DMS53 (cell line): ENCODE measurements at regions not wholly inside any gene's neighbourhood (a gene's known extent, or its start where the extent isn't known, plus 50 kb on each side); places are given as distances from the start of the nearest gene placed in this dataset.
"Not testable (repeated sequence)": the region's sequence is repeated elsewhere in the genome, so short reads cannot be mapped to it uniquely, and the experiment has no call there.

Experiments
- DNase-seq: peaks from one replicate; lab custom pipeline; 2025; lab: John Stamatoyannopoulos, UW

- DNase-seq = no peak
These were observed 68.0 kb downstream of the LUZP4 start for GRCh38 chrX:115357326-115358120.

DNA sequence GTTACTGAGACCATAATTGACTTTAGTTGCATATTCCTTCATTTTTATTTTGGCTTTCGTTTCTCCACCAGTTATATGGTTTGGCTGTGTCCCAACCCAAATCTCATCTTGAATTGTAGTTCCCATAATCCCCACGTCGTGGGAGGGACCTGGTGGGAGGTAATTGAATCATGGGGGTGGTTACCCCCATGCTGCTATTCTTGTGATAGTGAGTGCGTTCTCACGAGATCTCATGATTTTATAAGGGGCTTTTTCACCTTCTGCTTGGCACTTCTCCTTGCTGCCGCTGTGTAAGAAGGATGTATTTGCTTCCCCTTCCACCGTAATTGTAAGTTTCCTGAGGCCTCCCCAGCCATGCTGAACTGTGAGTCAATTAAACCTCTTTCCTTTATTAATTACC is 70.0 kb downstream of the LUZP4 start:
- DNase-seq = not testable (repeated sequence)

DNA sequence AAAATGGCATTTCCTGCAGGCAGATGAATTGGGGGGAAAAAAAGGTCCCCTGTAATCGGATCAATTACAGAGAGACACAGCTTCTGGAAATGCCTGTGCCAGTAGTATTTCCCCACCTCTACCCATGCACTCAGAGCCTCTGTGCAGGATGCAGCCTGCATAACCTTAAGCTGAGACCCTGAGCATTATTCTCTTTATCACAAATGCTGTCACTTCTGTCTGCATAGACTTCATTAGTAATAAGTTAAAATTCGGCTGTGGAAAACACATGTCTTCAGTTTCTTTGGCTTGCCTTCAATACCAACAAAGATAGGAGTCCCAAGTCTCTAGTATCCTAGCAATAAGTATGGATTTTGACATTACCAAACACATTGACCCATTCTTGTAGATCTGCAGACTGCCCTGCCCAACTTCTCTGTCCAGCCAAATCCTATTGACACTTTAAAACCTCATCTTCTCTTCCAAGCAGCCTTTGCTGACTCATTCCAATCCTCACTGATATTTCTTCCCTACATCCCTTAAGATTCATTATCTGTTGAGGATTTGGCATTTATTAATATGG is 70.8 kb downstream of the LUZP4 start:
- no peak for DNase-seq

GRCh38 chrX:115362334-115363095 is 73.0 kb downstream of the LUZP4 start:
- no peak for DNase-seq

- no peak for DNase-seq
These were observed 73.9 kb downstream of the LUZP4 start for GRCh38 chrX:115363372-115363771.

DNA sequence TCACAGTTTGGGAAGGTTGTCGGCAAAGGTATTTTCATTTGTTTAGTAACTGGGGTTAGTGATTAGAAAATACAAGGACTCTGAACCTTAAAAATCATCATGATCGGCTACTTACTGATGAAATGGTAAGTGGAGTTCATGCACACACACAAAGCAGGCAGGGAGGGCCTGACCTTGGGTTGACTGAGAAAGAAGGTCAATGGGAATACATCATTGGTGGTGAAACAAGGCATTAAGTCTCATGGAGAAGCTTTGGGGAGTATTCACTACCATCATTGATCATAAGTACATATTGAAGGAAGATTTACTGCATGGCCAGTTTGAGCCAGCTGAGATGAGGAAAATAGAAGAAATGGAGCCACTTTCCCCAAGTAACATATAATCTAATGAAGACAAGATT is 74.4 kb downstream of the LUZP4 start:
- no peak for DNase-seq

GRCh38 chrX:115364670-115365069 is 75.2 kb downstream of the LUZP4 start:
- DNase-seq = no peak

- DNase-seq = no peak
These were observed 77.0 kb downstream of the LUZP4 start for GRCh38 chrX:115366535-115366934.

GRCh38 chrX:115367455-115367854 is 77.9 kb downstream of the LUZP4 start:
- DNase-seq = no peak

DNA sequence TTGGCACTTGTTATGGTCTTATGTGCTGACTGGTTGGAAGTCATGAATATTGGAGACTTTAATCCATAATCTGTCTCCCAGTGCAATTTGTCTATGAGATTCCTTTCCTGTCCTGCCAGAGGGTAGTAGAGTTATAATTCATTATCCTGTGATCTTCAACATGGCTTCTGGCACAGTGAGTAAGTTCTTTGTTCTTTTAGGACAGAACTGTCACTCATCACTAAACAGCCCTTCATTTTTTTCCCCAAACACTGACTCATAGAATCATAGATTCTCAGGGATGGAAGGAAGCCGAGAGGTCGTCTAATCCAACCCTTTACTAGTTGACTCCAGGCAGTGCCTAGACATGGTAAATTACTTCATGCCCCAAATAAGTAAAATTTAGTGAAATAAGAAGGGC is 78.4 kb downstream of the LUZP4 start:
- no peak for DNase-seq

GRCh38 chrX:115368876-115369275 is 79.4 kb downstream of the LUZP4 start:
- DNase-seq = no peak

GRCh38 chrX:115372152-115372551 is 82.6 kb downstream of the LUZP4 start:
- peak; percentile 1 for DNase-seq

DNA sequence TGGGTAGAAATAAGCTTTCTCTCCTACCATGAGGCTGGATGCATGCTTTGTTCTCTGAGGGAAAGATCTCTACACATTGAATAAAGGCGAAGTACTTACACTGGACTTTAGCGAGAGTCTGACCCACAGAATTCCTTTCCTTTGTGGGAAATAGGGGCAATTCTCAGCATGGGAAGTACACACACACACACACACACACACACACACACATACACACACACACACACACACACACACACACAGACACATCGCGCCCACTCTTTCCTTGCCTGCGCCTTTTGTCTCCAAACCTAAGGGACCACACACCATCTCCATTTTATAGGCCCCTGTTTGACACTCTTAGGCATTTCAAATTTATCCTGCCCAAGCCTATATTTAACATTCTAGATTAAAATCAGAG is 83.8 kb downstream of the LUZP4 start:
- DNase-seq = no peak

DNA sequence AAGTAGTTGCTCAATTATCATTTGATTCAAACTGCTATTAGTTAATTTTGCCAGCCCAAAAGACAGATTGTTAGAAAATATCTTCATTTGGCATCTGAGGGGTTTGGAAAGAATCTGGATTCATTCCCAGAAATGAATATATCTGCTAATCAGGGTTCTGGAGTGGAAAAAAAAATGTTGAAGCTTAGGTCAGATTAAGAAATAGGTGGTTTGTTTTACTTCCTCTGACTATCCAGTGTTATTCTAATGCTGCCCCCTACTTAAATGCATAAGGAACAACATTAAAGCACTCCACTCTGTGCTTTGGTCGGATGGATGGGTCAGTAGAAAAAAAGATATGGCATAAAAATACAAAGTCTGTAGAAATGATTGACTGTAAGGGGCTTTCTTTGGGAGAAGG is 89.0 kb downstream of the LUZP4 start:
- no peak for DNase-seq

GRCh38 chrX:115387327-115387726 is 97.8 kb downstream of the LUZP4 start:
- no peak for DNase-seq

DNA sequence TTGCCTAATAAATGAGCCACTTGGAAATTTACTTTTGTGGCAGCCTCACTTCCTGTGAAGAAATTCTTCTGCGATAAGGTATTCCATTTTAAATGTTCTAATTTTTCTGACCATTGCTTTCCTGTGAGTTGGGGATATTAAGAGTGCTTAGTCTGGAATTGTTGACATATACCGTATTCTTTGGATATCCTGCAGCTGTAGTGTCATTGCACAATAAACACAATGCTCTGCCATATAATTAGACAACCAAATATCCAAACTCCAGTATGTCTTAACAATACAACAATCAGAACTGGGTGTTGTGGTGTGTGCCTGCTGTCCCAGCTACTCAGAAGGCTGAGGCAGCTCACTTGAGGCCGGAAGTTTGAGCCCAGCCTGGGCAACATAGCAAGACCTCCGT is 99.4 kb downstream of the LUZP4 start:
- no peak for DNase-seq

- no peak for DNase-seq
These were observed 100.6 kb downstream of the LUZP4 start for GRCh38 chrX:115390078-115390477.

DNA sequence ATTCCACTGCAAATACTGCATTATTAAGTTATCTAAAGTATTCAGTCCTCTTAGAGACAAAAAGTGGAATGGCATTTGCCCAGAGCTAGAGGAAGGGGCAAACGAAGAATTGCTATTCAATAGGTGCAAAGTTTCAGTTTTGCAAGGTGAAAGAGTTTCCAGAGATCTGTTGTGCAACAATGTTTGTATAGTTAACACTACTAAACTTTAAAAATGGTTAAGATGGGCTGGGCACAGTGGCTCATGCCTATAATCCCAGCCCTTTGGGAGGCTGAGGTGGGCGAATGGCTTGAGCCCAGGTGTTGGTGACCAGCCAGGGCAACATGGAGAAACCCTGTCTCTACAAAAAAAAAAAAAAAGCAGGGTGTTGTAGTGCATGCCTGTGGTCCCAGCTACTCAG is 102.5 kb downstream of the LUZP4 start:
- no peak for DNase-seq

- no peak for DNase-seq
These were observed 103.4 kb downstream of the LUZP4 start for GRCh38 chrX:115392871-115393270.

DNA sequence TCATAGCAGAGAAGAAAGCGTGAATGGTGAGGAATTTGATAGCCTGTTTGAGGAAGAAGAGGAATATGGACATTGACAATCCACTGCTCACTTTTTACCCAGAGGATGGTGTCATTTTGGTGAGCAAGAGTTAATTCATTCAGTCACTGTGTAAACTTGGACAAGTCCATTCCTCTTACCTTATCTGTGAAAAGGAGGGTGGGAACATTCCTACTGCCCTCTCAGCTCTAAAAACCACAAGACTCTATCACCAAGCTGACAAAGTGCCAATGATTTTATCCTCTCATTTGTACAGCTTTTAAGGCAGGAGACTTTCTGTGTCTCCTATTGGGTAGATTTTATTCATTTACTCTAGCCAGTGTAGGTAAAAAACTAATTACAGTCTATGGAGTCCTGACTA is 103.8 kb downstream of the LUZP4 start:
- DNase-seq = no peak

DNA sequence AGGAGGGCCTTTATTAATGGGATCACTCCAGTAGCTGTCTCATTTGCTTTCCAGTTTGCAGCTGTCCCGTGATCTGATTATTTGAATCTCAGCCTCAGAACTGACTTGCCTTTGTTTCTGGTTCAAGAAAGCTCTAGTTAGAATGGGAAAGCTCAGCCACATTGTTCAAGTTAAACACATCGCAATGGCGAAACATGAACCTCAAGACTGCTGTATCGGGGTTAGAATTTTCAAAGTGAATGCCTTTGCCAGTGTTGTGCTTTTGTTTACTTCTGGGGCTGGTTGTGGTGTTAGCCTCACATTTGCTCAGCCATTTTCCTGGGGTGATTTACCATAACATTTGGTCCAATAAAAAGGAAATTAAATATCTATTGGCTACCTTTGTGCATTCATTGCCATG is 105.3 kb downstream of the LUZP4 start:
- DNase-seq = not testable (repeated sequence)

- no peak for DNase-seq
These were observed 109.8 kb downstream of the LUZP4 start for GRCh38 chrX:115399306-115399705.

DNA sequence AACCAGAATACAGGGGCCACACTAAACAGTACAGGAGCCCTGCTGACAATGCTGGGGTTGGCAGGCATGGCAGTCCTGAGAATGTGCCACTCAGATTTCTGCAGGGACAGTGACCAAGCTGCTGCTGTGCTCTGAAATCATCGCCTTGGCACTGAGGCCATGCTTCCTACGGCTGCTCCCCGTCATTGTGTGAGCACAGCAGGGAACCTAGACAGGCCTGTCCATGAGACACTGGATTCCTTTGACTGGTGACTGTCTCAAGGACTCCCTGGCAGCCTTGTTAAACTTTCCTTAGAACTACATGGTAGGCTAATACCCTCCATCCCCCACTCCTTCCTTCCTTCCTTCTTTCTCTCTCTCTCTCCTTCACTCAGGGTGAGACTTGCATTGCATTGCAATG is 111.4 kb downstream of the LUZP4 start:
- DNase-seq = no peak
